ENCODE measurements at regions not wholly inside any gene's neighbourhood (a gene's known extent, or its start where the extent isn't known, plus 50 kb on each side); places are given as distances from the start of the nearest gene placed in this dataset.

- TF ChIP-seq, protein P1, sequence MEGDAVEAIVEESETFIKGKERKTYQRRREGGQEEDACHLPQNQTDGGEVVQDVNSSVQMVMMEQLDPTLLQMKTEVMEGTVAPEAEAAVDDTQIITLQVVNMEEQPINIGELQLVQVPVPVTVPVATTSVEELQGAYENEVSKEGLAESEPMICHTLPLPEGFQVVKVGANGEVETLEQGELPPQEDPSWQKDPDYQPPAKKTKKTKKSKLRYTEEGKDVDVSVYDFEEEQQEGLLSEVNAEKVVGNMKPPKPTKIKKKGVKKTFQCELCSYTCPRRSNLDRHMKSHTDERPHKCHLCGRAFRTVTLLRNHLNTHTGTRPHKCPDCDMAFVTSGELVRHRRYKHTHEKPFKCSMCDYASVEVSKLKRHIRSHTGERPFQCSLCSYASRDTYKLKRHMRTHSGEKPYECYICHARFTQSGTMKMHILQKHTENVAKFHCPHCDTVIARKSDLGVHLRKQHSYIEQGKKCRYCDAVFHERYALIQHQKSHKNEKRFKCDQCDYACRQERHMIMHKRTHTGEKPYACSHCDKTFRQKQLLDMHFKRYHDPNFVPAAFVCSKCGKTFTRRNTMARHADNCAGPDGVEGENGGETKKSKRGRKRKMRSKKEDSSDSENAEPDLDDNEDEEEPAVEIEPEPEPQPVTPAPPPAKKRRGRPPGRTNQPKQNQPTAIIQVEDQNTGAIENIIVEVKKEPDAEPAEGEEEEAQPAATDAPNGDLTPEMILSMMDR (IDR thresholded peaks at IDR 0.05; ENCODE audit: low read depth, low read length, poor library complexity, severe bottlenecking), result no peak
- TF ChIP-seq EZH2phosphoT487 (IDR thresholded peaks at IDR 0.05; ENCODE audit: borderline replicate concordance, low read length), result no peak
Measured at GRCh38 chr17:77433385-77434135, 292.8 kb downstream of the SEC14L1 start.
